Immature natural killer cell (primary cell): ENCODE measurements at regions not wholly inside any gene's neighbourhood (a gene's known extent, or its start where the extent isn't known, plus 50 kb on each side); places are given as distances from the start of the nearest gene placed in this dataset.
"Not testable (repeated sequence)": the region's sequence is repeated elsewhere in the genome, so short reads cannot be mapped to it uniquely, and the experiment has no call there.

ENCODE experiments used
- DNase-seq, 3 donors: peaks; one replicate each; pipeline ENCODE4 v3.0.0; 2022; ENCODE audit warnings: mixed read lengths in 1 of 3
- H3K27ac Mint-ChIP-seq, 6 donors: one replicate each; pipeline ENCODE4 v1.8.0; 2020; ENCODE audit warnings: mixed read lengths in 6 of 6, mild to moderate bottlenecking in 5 of 6, inconsistent platforms in 4 of 6, moderate library complexity in 3 of 6
- H3K27me3 Mint-ChIP-seq, 3 donors: one replicate each; pipeline ENCODE4 v1.8.0; 2020 to 2021; ENCODE audit warnings: low read depth in 3 of 3, mild to moderate bottlenecking in 3 of 3, mixed read lengths in 3 of 3, moderate library complexity in 3 of 3, inconsistent platforms in 1 of 3
- H3K36me3 Mint-ChIP-seq, 3 donors: one replicate each; pipeline ENCODE4 v1.8.0; 2020; ENCODE audit warnings: mixed read lengths in 3 of 3, inconsistent platforms in 2 of 3, mild to moderate bottlenecking in 2 of 3
- H3K4me1 Mint-ChIP-seq, 2 donors: one replicate each; pipeline ENCODE4 v1.8.0; 2020; ENCODE audit warnings: inconsistent platforms in 2 of 2, mild to moderate bottlenecking in 2 of 2, mixed read lengths in 2 of 2, moderate library complexity in 1 of 2
- H3K4me3 Mint-ChIP-seq, 5 donors: one replicate each; pipeline ENCODE4 v1.8.0; 2020; ENCODE audit warnings: mild to moderate bottlenecking in 5 of 5, mixed read lengths in 5 of 5, inconsistent platforms in 3 of 5, moderate library complexity in 3 of 5
- H3K9me3 Mint-ChIP-seq, 6 donors: one replicate each; pipeline ENCODE4 v1.8.0; 2020; ENCODE audit warnings: mild to moderate bottlenecking in 6 of 6, mixed read lengths in 6 of 6, inconsistent platforms in 4 of 6, moderate library complexity in 3 of 6

DNA sequence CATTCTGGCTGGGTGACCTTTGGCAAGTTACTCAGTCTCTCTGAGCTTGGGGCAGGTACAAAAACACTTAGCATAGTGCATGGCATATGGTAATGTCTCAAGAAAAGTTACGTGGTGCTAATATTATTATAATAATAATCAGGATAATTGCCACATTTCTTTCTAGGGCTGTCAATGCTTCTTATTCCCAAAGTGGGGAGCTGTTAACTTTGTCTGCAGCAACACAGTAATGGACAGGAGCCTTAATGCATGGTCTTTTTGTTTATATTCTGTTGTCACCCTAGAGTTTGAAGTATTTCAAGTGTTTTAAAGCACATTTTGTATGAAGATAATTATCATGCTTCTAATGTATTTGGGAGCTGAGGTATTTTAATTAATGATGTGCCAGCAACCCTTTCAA is 121.8 kb downstream of the FHIP1A start:
- Mint-ChIP-seq H3K36me3 (no peaks in the 10 kb centered on the region), H3K9me3 (no peaks in the 10 kb centered on the region), H3K4me3 (no peak overlapping the region), H3K27ac (no peak overlapping the region), H3K4me1 (no peaks in the 10 kb centered on the region), H3K27me3 (peaks cover 0 to 2% (median 0%) of the 10 kb centered on the region in 3 donors)
- DNase-seq = no peak

DNA sequence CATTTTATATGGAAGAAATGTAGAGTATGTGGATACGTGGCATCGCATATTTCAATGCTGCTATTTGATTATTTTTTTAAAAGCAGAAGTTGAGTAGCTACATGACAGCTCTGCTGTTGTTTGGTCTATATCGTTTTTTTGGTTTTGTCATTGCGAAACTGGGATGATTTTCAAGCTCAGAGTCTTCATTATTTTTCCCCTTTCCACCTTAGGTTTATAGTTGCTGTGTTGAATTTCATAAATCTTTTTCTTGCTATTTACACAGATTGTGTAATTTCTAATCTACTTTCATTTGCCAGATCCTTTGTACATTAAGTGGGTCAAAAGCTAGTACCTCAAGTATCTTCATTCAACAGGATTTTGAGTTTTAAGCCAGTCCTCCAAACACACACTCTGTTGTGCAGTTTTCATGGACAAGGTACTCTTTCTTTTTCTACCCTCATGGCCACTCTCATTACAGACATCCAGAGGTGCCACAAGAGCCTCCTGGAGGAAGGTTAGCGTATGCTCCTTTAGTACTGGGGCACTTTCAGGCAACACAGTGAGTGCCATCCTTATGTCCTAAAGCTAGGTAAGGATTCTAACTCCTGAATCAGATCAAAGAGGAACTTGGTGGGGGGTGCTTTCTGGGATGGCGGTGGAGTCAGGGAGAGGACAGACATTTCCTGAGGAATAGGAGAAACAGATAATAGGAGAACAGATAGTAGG is 123.2 kb downstream of the FHIP1A start:
- H3K36me3 Mint-ChIP-seq = no peaks in the 10 kb centered on the region
- no peak for DNase-seq
- no peak overlapping the region for H3K4me3 Mint-ChIP-seq
- H3K27ac Mint-ChIP-seq = no peak overlapping the region
- no peaks in the 10 kb centered on the region for H3K4me1 Mint-ChIP-seq
- H3K9me3 Mint-ChIP-seq = no peaks in the 10 kb centered on the region
- peaks cover 0 to 7% (median 0%) of the 10 kb centered on the region in 3 donors for H3K27me3 Mint-ChIP-seq

DNA sequence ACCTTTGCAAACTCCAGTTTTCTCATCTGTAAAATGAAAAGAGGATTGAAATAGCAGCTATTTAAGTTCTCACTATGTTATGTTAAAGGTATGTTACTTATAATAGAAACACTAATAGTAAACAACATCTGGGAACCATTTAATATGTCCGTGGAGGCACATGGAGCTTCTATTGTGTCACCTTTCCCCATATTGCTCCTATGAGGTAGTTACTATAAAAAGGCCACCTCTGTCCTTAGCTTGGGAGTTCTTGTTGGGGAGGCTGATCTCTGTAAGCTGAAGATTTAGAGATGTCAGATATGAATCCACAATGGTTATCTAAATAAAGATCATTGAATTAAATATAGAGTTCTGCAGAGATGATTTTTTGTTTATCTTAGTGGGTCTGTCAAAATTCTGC is 125.2 kb downstream of the FHIP1A start:
- Mint-ChIP-seq H3K27me3 (peaks cover 0 to 5% (median 0%) of the 10 kb centered on the region in 3 donors), H3K4me1 (no peaks in the 10 kb centered on the region), H3K9me3 (no peaks in the 10 kb centered on the region), H3K4me3 (no peak overlapping the region), H3K27ac (no peak overlapping the region), H3K36me3 (no peaks in the 10 kb centered on the region)
- no peak for DNase-seq

DNA sequence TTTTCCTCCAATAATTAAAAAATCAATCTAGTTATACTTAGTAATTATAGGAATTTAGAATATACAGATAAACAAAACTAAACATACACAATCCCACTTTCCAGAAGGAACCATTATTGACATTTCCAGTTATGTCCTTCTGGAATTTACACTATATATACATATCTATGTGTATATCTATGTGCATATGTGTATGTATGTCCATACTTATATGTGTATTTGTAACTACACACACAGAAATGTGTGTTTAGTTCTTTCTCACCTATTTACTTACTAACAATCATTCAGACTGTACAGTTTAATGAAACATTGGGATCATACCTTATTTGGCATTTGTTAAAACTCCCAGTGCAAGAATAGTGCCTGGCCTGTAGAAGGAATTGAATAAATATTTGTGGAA is 126.4 kb downstream of the FHIP1A start:
- Mint-ChIP-seq H3K4me3 (no peak overlapping the region), H3K4me1 (no peaks in the 10 kb centered on the region), H3K27ac (no peak overlapping the region), H3K36me3 (no peaks in the 10 kb centered on the region), H3K27me3 (peaks cover 0 to 5% (median 1%) of the 10 kb centered on the region in 3 donors), H3K9me3 (no peaks in the 10 kb centered on the region)
- DNase-seq = no peak

DNA sequence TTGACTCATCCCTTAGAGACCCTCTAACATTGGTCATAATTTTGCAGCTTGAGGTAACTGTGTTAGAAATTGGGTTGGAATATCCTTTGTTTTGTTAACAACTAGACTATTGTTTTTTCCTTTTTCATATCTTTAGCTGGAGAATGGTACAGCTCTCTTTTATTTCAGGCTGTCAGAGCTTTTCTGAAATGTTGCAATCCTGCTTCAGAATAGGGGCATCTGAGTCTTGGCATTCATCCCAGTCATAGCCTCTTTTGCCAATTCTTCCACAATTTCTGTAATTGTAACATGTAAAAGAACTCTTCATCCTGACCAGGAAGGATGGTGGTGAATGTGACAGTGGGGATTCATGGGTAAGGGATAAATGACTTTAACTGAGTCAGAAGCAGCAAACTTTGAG is 128.7 kb downstream of the FHIP1A start:
- H3K4me3 Mint-ChIP-seq = no peak overlapping the region
- no peaks in the 10 kb centered on the region for H3K4me1 Mint-ChIP-seq
- H3K9me3 Mint-ChIP-seq = peaks cover 0 to 7% (median 0%) of the 10 kb centered on the region in 6 donors
- DNase-seq = no peak
- H3K27me3 Mint-ChIP-seq = peaks cover 0 to 9% (median 1%) of the 10 kb centered on the region in 3 donors
- no peak overlapping the region for H3K27ac Mint-ChIP-seq
- H3K36me3 Mint-ChIP-seq = no peaks in the 10 kb centered on the region

DNA sequence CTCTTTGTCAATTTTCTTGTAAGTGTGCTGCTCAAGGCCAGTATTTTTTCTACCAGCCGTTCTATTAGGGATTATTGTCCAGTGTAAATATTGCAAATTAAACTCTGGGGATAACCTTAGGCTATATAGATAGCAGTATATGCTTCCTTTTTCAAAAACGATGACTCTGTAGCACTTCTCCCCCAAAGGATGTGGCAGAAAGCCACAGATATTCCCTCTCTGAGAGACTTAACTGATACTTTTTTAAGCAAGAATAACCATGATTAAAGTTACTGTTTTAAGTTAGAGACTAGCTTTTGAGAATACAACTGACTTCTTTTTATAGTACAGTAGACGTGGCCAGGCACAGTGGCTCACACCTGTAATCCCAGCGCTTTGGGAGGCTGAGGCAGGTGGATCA is 130.0 kb downstream of the FHIP1A start:
- H3K4me1 Mint-ChIP-seq = no peaks in the 10 kb centered on the region
- H3K27ac Mint-ChIP-seq = no peak overlapping the region
- DNase-seq = no peak
- no peak overlapping the region for H3K4me3 Mint-ChIP-seq
- peaks cover 0 to 8% (median 0%) of the 10 kb centered on the region in 6 donors for H3K9me3 Mint-ChIP-seq
- no peaks in the 10 kb centered on the region for H3K36me3 Mint-ChIP-seq
- peaks cover 0 to 9% (median 1%) of the 10 kb centered on the region in 3 donors for H3K27me3 Mint-ChIP-seq

DNA sequence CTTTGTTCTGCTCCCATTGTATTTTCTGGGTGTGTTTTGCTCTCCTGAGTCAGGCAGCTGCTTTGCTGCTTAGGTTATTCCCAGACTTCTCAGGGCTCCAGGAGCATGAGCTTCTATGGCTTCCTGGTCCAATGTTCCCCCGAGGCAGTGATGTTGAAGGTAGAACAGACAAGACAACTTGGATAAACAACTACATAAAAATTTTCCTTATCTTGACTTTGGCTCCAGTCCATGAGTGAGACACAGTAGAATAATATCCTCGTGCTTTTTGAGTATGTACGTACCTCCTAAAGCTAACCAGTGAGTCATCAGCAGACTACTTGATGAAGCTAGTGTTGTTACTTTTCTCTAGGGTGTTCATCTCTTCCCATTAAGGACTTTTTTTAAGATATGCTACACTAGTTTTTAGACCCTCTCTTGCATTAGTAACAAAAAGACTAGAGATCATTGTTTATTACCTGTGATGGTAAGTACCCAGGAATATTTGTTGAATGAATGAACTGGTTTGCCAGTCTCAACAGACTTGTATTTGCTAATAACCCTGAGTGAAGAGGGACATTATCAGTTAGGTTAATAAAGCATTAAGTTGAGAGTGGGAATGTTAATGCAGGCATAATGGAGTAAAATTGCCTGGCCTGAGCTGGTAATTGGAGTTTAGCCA is 131.9 kb downstream of the FHIP1A start:
- no peaks in the 10 kb centered on the region for H3K36me3 Mint-ChIP-seq
- peaks cover 0 to 8% (median 0%) of the 10 kb centered on the region in 6 donors for H3K9me3 Mint-ChIP-seq
- H3K4me1 Mint-ChIP-seq = no peaks in the 10 kb centered on the region
- H3K27me3 Mint-ChIP-seq = peaks cover 0 to 9% (median 1%) of the 10 kb centered on the region in 3 donors
- no peak overlapping the region for H3K27ac Mint-ChIP-seq
- H3K4me3 Mint-ChIP-seq = no peak overlapping the region
- DNase-seq = no peak

DNA sequence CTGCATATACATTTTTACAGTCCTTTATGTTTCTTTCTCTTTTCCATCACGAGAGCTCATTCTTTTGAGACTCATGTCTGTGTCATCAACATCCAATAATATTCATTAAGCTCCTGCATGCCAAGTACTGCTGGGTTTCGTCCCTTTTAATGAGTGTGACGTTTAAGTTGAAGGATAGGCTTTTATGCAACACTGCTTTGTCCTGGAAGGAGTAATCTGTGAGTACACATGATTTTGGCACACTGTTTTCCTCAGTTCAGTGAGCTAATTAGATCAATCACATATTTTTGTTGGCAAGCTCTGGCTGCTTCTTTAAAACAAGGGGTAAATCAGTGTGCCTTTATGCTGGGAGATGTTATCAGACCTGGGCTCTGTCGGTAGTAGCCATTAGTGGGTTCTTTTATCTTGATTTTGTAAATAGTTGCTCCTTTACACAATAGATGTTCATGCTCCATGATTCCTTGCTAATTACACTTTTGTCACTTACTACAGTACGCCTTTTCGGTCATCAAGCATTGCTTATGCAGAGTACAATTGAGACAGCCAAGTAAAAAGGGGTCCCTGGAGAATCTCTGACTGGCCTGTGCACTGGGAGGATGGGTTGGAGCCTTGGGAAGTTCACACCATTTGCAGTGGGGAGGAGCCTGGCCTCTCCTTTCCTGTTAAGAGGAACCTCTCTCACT is 132.6 kb downstream of the FHIP1A start:
- Mint-ChIP-seq H3K4me3 (no peak overlapping the region), H3K27me3 (peaks cover 0 to 4% (median 1%) of the 10 kb centered on the region in 3 donors), H3K4me1 (no peaks in the 10 kb centered on the region), H3K27ac (no peak overlapping the region), H3K9me3 (peaks cover 0 to 8% (median 0%) of the 10 kb centered on the region in 6 donors), H3K36me3 (no peaks in the 10 kb centered on the region)
- no peak for DNase-seq

DNA sequence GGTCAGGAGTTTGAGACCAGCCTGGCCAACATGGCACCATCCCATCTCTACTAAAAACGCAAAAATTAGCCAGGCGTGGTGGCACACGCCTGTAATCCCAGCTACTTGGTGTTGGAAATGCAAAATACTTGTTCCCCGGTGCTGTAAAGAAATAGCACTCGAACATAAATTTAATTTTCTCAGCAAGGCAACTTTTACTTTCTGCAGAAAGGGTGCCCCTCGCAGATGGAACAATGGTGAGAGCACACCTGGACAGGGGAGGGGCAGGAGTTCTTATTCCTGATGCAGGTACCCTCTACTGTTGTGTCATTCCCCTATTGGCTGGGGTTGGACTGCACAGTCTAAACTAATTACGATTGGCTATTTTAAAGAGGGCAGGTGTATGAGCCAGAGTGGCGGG is 139.7 kb downstream of the FHIP1A start:
- Mint-ChIP-seq H3K27me3 (peaks cover 0 to 2% (median 0%) of the 10 kb centered on the region in 3 donors), H3K27ac (no peak overlapping the region), H3K36me3 (no peaks in the 10 kb centered on the region), H3K4me3 (no peak overlapping the region), H3K9me3 (peaks cover 4 to 25% (median 8%) of the 10 kb centered on the region in 6 donors), H3K4me1 (no peaks in the 10 kb centered on the region)
- DNase-seq = no peak

DNA sequence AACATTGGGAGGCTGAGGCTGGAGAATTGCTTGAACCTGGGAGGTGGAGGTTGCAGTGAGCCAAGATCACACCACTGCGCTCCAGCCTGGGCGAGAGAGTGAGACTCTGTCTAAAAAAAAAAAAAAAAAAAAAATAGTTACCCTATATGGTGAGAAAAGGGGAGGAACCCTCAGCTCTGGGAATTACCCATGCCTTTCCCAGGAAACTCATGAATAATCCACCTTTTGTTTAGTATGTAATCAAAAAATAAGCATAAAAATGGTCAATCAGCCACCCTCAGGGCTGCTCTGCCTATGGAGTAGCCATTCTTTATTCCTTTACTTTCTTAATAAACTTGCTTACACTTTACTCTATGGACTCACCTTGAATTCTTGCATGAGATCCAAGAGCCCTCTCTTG is 140.4 kb downstream of the FHIP1A start:
- H3K27me3 Mint-ChIP-seq, DNase-seq, H3K4me1 Mint-ChIP-seq, H3K27ac Mint-ChIP-seq, H3K4me3 Mint-ChIP-seq, H3K36me3 Mint-ChIP-seq: not testable (repeated sequence)
- peaks cover 4 to 25% (median 8%) of the 10 kb centered on the region in 6 donors for H3K9me3 Mint-ChIP-seq

DNA sequence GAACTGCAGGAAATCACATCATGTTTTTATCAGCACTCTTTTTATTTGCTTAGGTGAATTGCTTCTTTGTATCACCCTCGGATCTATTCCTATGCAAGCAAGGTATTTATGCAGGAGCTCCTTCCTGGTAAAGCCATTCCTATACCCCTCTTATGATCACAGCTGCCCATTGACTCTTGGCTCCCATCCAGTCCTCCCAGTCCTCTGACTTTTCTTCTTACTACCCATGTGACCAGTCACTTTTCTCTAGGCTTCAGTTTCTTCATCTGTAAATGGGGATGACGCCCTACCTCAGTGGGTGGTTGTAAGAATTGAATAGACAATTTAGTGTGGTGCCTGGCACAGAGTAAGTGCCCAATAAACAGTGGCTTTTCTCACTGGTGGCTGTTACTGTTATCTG is 144.9 kb downstream of the FHIP1A start:
- H3K9me3 Mint-ChIP-seq = peaks cover 3 to 16% (median 4%) of the 10 kb centered on the region in 6 donors
- H3K27me3 Mint-ChIP-seq = no peaks in the 10 kb centered on the region
- no peaks in the 10 kb centered on the region for H3K36me3 Mint-ChIP-seq
- H3K27ac Mint-ChIP-seq = no peak overlapping the region
- DNase-seq = no peak
- H3K4me3 Mint-ChIP-seq = no peak overlapping the region
- H3K4me1 Mint-ChIP-seq = no peaks in the 10 kb centered on the region

DNA sequence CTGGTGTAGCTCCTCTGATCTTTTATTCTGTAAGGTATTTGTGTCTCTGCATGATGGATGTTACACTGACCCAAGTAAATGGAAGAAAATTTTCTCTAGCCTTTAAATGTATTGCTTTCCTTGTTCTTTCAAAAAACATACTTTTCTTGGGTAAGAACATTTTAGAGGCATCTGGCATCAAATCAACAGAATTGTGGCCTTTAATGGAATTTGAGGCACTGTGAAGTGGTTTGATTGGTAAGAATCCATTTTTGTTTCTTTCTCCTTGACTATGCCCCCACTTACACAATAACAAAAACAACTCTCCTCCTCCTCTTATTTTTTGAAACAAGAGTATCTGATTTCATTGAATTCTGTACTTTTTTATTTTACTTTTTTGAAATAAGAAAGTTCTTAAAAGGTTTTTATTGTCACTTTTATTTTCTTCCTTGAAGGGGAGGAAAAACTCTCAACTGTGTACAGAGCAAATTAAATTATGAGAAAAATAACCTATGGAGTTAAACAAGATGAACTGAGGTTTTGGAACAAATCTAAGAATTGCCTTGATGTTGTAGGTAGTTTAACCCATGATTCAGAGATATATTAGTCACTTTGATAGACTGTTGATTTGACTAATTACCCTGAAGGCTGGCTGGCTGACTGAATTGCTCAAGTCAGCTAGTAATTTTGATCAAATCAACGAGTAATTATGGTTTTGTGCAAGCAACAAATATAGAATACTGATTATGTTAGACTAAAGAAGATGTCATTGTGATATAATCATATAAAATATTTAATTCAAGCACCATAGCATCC is 146.4 kb downstream of the FHIP1A start:
- no peak overlapping the region for H3K4me3 Mint-ChIP-seq
- no peaks in the 10 kb centered on the region for H3K36me3 Mint-ChIP-seq
- H3K27me3 Mint-ChIP-seq = peaks cover 0 to 2% (median 0%) of the 10 kb centered on the region in 3 donors
- peaks cover 0 to 7% (median 0%) of the 10 kb centered on the region in 6 donors for H3K9me3 Mint-ChIP-seq
- H3K27ac Mint-ChIP-seq = no peak overlapping the region
- no peak for DNase-seq
- H3K4me1 Mint-ChIP-seq = no peaks in the 10 kb centered on the region

DNA sequence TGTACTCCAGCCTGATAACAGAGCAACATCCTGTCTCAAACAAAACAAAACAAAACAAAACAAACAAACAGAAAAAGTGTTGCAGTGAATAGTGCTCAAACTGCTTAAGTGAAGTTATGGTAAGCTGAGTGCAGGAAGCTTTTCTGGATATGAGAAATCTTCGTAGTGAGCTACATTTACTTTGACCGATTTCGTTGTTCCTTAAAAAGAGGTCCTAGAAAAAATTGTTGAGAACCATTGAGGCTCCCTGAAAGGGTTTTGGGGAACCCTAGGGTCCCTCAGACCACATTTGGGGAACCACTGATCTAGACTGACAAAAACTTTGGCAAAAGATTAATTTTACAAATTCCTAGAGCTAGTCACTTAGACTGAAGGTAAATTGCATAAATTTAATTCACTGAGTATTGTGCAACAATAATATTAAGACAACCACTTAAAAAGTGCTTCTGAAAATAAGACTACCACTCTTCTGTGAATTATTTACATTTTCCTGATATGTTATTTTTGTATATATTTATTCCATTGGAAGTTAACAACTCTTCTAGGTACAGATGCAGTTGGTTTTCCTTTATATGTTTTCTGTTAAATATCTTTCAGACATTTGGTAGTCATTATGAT is 149.6 kb downstream of the FHIP1A start:
- Mint-ChIP-seq H3K4me3 (no peak overlapping the region), H3K9me3 (peaks cover 0 to 7% (median 0%) of the 10 kb centered on the region in 6 donors), H3K27me3 (peaks cover 0 to 2% (median 2%) of the 10 kb centered on the region in 3 donors), H3K4me1 (no peaks in the 10 kb centered on the region), H3K27ac (no peak overlapping the region), H3K36me3 (no peaks in the 10 kb centered on the region)
- DNase-seq = no peak
